Parathyroid adenoma (tissue), 2 donors: ENCODE measurements at regions not wholly inside any gene's neighbourhood (a gene's known extent, or its start where the extent isn't known, plus 50 kb on each side); places are given as distances from the start of the nearest gene placed in this dataset.

ENCODE experiments used
- H2AFZ ChIP-seq: fragments of 300-600 bp; sonication (generic); one replicate; pipeline ENCODE4 v1.7.0; 2017; ENCODE audit warnings: antibody characterized with exemption, mild to moderate bottlenecking
- H3K27ac ChIP-seq: fragments of 300-600 bp; sonication (generic); one replicate; pipeline ENCODE4 v1.7.0; 2017
- H3K27me3 ChIP-seq: fragments of 300-600 bp; sonication (generic); one replicate; pipeline ENCODE4 v1.7.0; 2017; ENCODE audit warnings: low read length; ENCODE audit not compliant: control insufficient read depth, insufficient read depth
- H3K36me3 ChIP-seq: fragments of 300-600 bp; sonication (generic); one replicate; pipeline ENCODE4 v1.7.0; 2017; ENCODE audit warnings: low read length; ENCODE audit not compliant: control insufficient read depth, insufficient read depth
- H3K4me1 ChIP-seq: fragments of 300-600 bp; sonication (generic); one replicate; pipeline ENCODE4 v1.7.0; 2017; ENCODE audit warnings: control low read depth
- H3K4me2 ChIP-seq: fragments of 300-600 bp; sonication (generic); one replicate; pipeline ENCODE4 v1.7.0; 2017; ENCODE audit warnings: low read length
- H3K4me3 ChIP-seq: fragments of 300-600 bp; sonication (generic); one replicate; pipeline ENCODE4 v1.7.0; 2017; ENCODE audit warnings: low read depth, low read length
- H3K79me2 ChIP-seq: fragments of 300-600 bp; sonication (generic); one replicate; pipeline ENCODE4 v1.7.0; 2017; ENCODE audit warnings: control low read depth
- H3K9ac ChIP-seq: fragments of 300-600 bp; sonication (generic); one replicate; pipeline ENCODE4 v1.7.0; 2017; ENCODE audit warnings: mild to moderate bottlenecking
- H3K9me3 ChIP-seq: fragments of 300-600 bp; sonication (generic); one replicate; pipeline ENCODE4 v1.7.0; 2017; ENCODE audit warnings: low read length; ENCODE audit not compliant: control insufficient read depth
- TF ChIP-seq, protein P1 (sequence below): fragments of 300-600 bp; sonication (generic); IDR thresholded peaks from one replicate; pipeline ENCODE4 v1.7.0; 2017; ENCODE audit warnings: antibody characterized with exemption, mild to moderate bottlenecking
- donor health status: primary hyperparathyroidism.

- TF ChIP-seq, protein P1, sequence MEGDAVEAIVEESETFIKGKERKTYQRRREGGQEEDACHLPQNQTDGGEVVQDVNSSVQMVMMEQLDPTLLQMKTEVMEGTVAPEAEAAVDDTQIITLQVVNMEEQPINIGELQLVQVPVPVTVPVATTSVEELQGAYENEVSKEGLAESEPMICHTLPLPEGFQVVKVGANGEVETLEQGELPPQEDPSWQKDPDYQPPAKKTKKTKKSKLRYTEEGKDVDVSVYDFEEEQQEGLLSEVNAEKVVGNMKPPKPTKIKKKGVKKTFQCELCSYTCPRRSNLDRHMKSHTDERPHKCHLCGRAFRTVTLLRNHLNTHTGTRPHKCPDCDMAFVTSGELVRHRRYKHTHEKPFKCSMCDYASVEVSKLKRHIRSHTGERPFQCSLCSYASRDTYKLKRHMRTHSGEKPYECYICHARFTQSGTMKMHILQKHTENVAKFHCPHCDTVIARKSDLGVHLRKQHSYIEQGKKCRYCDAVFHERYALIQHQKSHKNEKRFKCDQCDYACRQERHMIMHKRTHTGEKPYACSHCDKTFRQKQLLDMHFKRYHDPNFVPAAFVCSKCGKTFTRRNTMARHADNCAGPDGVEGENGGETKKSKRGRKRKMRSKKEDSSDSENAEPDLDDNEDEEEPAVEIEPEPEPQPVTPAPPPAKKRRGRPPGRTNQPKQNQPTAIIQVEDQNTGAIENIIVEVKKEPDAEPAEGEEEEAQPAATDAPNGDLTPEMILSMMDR, result no peak
Measured at GRCh38 chr13:97892717-97893116, 60.8 kb upstream of the IPO5 start.

GRCh38 chr13:97895383-97895782, 58.1 kb upstream of the IPO5 start:
- Histone ChIP-seq H3K9ac (no peak overlapping the region), H3K9me3 (no peaks in the 10 kb centered on the region), H3K4me3 (no peak overlapping the region), H3K79me2 (no peaks in the 10 kb centered on the region), H3K36me3 (no peaks in the 10 kb centered on the region), H2AFZ (no peak overlapping the region), H3K27ac (no peak overlapping the region), H3K4me1 (no peaks in the 10 kb centered on the region), H3K4me2 (no peak overlapping the region), H3K27me3 (no peaks in the 10 kb centered on the region)
- TF ChIP-seq, protein P1, result no peak

More at GRCh38 chr13:97892717-97893116, 60.8 kb upstream of the IPO5 start:
- H2AFZ ChIP-seq, result no peak overlapping the region
- no peak overlapping the region for H3K9ac ChIP-seq
- no peak overlapping the region for H3K27ac ChIP-seq
- no peaks in the 10 kb centered on the region for H3K27me3 ChIP-seq
- no peak overlapping the region for H3K4me2 ChIP-seq
- H3K9me3 ChIP-seq, result no peaks in the 10 kb centered on the region
- H3K79me2 ChIP-seq, result no peaks in the 10 kb centered on the region
- no peaks in the 10 kb centered on the region for H3K36me3 ChIP-seq
- H3K4me1 ChIP-seq, result peaks cover 4% of the 10 kb centered on the region
- no peak overlapping the region for H3K4me3 ChIP-seq

DNA sequence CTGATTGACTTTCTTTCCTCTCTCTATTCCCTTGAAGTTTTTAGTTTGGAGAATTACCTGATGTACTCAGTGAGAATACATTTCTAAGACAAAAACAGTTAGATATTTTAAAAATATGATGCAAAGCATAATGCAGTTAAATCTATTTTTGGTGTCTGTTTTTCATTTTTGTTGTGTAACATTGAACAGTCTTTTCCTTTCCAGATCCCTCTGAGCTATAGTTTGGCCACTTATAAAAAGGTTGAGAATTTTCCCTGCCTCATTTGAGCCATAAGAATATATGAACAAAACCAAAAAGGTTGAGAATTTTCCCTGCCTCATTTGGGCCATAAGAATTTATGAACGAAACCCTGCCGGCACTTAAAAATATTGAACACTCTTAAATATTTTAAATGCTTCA, 57.0 kb upstream of the IPO5 start:
- Histone ChIP-seq H3K9me3 (no peaks in the 10 kb centered on the region), H3K4me2 (no peak overlapping the region), H3K36me3 (no peaks in the 10 kb centered on the region), H3K27me3 (no peaks in the 10 kb centered on the region), H3K9ac (no peak overlapping the region), H3K27ac (no peak overlapping the region), H3K79me2 (no peaks in the 10 kb centered on the region), H3K4me3 (no peak overlapping the region), H2AFZ (no peak overlapping the region), H3K4me1 (no peaks in the 10 kb centered on the region)
- TF ChIP-seq, protein P1, result no peak

DNA sequence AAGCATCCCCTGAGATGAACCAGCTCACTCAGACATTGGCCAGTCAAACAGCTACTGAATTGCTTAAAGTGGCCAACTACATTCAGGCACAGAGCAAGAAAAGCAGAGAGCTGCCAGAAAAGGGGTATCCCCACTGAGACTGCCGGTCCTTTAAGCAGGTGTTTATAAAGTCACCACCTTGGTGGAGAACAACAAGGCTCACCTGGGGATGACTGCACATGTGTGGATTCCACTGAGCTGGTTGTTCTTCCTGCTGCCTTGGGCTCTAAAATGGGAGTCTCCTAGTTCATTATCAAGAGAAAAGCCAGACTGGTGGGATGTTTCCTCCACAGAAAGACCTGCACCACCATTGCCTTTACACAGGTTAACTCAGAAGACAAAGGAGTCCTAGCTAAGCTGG, 51.8 kb upstream of the IPO5 start:
- H3K4me3 ChIP-seq, result no peak overlapping the region
- TF ChIP-seq, protein P1, result no peak
- no peaks in the 10 kb centered on the region for H3K27me3 ChIP-seq
- no peaks in the 10 kb centered on the region for H3K79me2 ChIP-seq
- H3K9me3 ChIP-seq, result no peaks in the 10 kb centered on the region
- H3K4me2 ChIP-seq, result no peak overlapping the region
- no peaks in the 10 kb centered on the region for H3K4me1 ChIP-seq
- H2AFZ ChIP-seq, result peak overlapping the region; percentile 30
- H3K36me3 ChIP-seq, result no peaks in the 10 kb centered on the region
- no peak overlapping the region for H3K27ac ChIP-seq
- no peak overlapping the region for H3K9ac ChIP-seq
